Transverse colon (tissue), 4 donors: ENCODE measurements at regions not wholly inside any gene's neighbourhood (a gene's known extent, or its start where the extent isn't known, plus 50 kb on each side); places are given as distances from the start of the nearest gene placed in this dataset.

Source experiments
- DNase-seq: peaks from one replicate; pipeline ENCODE4 v3.0.0-alpha.2; 2019
- H3K27ac ChIP-seq, 4 donors: fragments of 200-600 bp; sonication (generic); 2 replicates each; pipeline ENCODE4 v1.5.1; 2016 to 2018; ENCODE audit warnings: inconsistent platforms in 4 of 4
- H3K27me3 ChIP-seq: fragments of 200-600 bp; sonication (generic); 2 replicates; pipeline ENCODE4 v1.5.1; 2017; ENCODE audit warnings: inconsistent platforms
- H3K36me3 ChIP-seq, 4 donors: fragments of 200-600 bp; sonication (generic); 2 replicates each; pipeline ENCODE4 v1.5.1; 2017 to 2019; ENCODE audit warnings: inconsistent platforms in 4 of 4
- H3K4me1 ChIP-seq, 4 donors: fragments of 200-600 bp; sonication (generic); 2 replicates each; pipeline ENCODE4 v1.5.1; 2017 to 2020; ENCODE audit warnings: inconsistent platforms in 4 of 4
- H3K4me3 ChIP-seq, 4 donors: fragments of 200-600 bp; sonication (generic); 1 replicate in 1 of 4; 2 replicates in 3 of 4; pipeline versions ENCODE4 v1.5.1 to v1.6.1; 2017 to 2019; ENCODE audit warnings: inconsistent platforms in 4 of 4
- H3K9me3 ChIP-seq, 2 donors: fragments of 200-600 bp; sonication (generic); 2 replicates each; pipeline ENCODE4 v1.5.1; 2017 to 2019; ENCODE audit warnings: inconsistent platforms in 2 of 2
- EP300 ChIP-seq: sonication (generic); formaldehyde crosslinking; IDR thresholded peaks from one replicate; pipeline ENCODE4 v1.6.1; 2017; ENCODE audit warnings: antibody characterized with exemption, low read depth
- POLR2A ChIP-seq: fragments of 450-650 bp; IDR thresholded peaks from one replicate; pipeline ENCODE4 v1.6.1; 2016; ENCODE audit warnings: antibody characterized with exemption, mild to moderate bottlenecking, moderate library complexity
- POLR2AphosphoS5 ChIP-seq, 3 donors: sonication (generic); formaldehyde crosslinking; IDR thresholded peaks; one replicate each; pipeline ENCODE4 v1.6.1; 2016; ENCODE audit warnings: antibody characterized with exemption in 3 of 3
- WGBS, 2 donors: methylation state at CpG; one replicate each; pipeline ENCODE4 v1.1.5; 2018; ENCODE audit warnings: low coverage in 1 of 2; 5-methylcytosine and 5-hydroxymethylcytosine counted together
- in situ Hi-C, 4 donors: fragments of 200-750 bp; cut with MboI; loops; one replicate each; pipeline versions ENCODE4 v1.15.0 to v1.15.1; 2017; ENCODE audit warnings: low sequenced_read_pairs in 3 of 4, low pct_ligation_motif_present in 1 of 4, low pct_unique_long_range_greater_than_20kb in 1 of 4
- intact Hi-C: fragments of 100-400 bp; cut with DNase I; formaldehyde crosslinking; loops from one replicate; pipeline ENCODE4 v1.15.1; 2023; ENCODE audit warnings: low total_unique reads
- TF ChIP-seq, protein P1 (sequence below), 5 experiments: fragments of 200-600 bp in 3 of 5; fragments of 450-650 bp in 2 of 5; sonication (generic) in 3 of 5; IDR thresholded peaks; 1 replicate in 2 of 5; 2 replicates in 3 of 5; pipeline ENCODE4 v1.5.1; 2016 to 2017; ENCODE audit warnings: antibody characterized with exemption in 5 of 5, inconsistent platforms in 3 of 5, mild to moderate bottlenecking in 2 of 5, moderate library complexity in 1 of 5

DNA sequence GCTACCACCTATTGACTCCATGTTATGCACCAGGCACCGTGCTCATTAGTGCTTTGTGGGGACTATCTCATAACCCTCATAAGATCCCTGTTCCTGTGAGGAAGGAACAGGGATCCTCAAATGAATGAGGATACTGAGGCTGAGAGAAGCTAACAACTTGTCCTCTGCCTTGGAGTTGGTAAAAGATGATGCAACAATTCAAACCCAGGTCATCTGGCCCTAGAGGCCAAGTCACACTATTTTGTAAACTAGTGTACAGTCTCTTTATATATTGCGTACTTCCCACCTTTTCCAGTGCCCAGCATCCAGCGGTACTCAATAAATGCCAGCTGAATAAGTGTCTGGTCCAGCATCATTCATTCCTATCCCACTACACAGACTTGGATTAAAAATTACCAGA is 92.6 kb downstream of the RCN1 start:
- WGBS, 2 donors: 98 to 100% methylated on average over 2 to 3 of the region's 3 CpGs
- in situ Hi-C loops (loop anchor here in 1 of 4 donors (25.0 kb wide), 1 partner anchor 946 kb away; no protein-coding TSS in a partner anchor), intact Hi-C loops (no loop called here)
- TF ChIP-seq, protein P1, sequence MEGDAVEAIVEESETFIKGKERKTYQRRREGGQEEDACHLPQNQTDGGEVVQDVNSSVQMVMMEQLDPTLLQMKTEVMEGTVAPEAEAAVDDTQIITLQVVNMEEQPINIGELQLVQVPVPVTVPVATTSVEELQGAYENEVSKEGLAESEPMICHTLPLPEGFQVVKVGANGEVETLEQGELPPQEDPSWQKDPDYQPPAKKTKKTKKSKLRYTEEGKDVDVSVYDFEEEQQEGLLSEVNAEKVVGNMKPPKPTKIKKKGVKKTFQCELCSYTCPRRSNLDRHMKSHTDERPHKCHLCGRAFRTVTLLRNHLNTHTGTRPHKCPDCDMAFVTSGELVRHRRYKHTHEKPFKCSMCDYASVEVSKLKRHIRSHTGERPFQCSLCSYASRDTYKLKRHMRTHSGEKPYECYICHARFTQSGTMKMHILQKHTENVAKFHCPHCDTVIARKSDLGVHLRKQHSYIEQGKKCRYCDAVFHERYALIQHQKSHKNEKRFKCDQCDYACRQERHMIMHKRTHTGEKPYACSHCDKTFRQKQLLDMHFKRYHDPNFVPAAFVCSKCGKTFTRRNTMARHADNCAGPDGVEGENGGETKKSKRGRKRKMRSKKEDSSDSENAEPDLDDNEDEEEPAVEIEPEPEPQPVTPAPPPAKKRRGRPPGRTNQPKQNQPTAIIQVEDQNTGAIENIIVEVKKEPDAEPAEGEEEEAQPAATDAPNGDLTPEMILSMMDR (IDR thresholded peaks at IDR 0.05): no peak
- TF ChIP-seq EP300 (no peak), POLR2AphosphoS5 (IDR thresholded peaks at IDR 0.05) (no peak), POLR2A (no peak)
- no peaks in the 10 kb centered on the region for H3K4me1 ChIP-seq
- DNase-seq: no peak
- H3K9me3 ChIP-seq: no peaks in the 10 kb centered on the region
- H3K27ac ChIP-seq: no peak overlapping the region
- H3K36me3 ChIP-seq: no peaks in the 10 kb centered on the region
- H3K4me3 ChIP-seq: no peak overlapping the region
- no peaks in the 10 kb centered on the region for H3K27me3 ChIP-seq

DNA sequence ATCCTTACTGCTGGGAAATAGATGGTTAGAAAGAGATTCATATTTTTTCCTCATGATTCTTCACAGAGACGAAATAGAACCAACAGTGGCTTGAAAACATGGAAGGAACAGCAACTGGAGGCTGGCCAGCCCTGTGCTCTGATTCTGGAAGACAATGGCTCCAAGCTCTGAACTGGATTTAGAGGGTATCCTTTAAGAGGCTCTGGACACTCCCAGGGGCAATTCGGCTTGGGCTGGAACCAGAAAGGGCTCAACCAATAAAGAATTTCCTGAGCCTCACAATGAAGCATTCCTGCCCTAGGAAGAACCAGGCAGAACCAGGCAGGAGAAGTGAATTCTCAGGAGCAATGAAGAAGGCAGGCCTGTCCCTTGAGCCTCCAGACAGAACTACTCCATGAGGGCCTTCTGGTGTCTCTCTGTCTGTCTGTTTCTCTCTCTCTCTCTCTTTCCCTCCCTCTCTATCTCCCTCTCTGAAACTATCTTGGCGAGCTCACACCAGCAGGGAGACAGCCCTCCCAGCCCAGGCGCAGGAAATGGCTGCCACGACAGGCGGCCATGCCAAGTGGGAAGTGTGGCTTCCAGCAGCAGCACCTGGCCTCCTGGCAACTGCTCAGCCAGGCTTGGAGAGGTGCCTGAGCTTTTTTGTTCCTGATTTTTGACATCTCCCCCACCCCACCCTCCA is 93.3 kb downstream of the RCN1 start:
- H3K36me3 ChIP-seq: no peaks in the 10 kb centered on the region
- no peaks in the 10 kb centered on the region for H3K4me1 ChIP-seq
- H3K4me3 ChIP-seq: no peak overlapping the region
- H3K27me3 ChIP-seq: no peaks in the 10 kb centered on the region
- no peak overlapping the region for H3K27ac ChIP-seq
- TF ChIP-seq EP300 (no peak), POLR2AphosphoS5 (IDR thresholded peaks at IDR 0.05) (no peak), POLR2A (no peak)
- TF ChIP-seq, protein P1 (IDR thresholded peaks at IDR 0.05): no peak
- no peaks in the 10 kb centered on the region for H3K9me3 ChIP-seq
- intact Hi-C loops (no loop called here), in situ Hi-C loops (loop anchor here in 1 of 4 donors (25.0 kb wide), 1 partner anchor 947 kb away; no protein-coding TSS in a partner anchor)
- no peak for DNase-seq
- 60 to 61% methylated on average over 4 to 6 of the region's 6 CpGs for WGBS, 2 donors

DNA sequence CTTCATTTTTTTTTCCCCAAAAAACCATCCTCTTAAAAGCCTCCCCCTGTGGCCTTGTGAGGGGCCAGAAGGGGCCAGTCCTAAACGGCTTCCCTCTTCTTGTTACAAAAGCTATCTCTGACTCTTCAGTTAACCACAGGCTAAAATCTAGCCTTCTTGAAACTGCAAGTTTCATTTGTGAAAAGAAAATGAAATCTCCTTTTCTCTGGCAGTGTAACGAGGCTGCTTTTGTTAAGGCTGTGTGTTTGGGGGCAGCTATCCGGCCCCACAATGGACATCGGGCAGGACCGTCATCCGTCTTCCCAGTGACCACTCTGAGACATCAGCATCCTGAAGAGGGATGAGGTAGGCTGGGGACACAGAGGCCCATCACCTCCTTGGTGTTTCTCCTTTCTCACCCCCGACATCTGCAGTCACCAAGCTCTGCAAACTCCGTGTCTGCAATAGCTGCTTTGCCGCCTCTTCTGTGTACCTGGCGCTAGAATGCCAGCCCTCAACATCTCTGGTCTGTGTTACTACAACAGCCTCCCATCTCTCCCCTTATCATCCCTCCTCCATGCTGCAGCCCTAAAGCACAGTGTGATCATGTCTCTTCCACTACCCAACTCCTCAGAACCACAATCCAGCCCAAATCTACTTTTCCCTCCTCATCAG is 94.0 kb downstream of the RCN1 start:
- in situ Hi-C loops: loop anchor here in 1 of 4 donors (25.0 kb wide), 1 partner anchor 948 kb away; no protein-coding TSS in a partner anchor
- H3K9me3 ChIP-seq: no peaks in the 10 kb centered on the region

DNA sequence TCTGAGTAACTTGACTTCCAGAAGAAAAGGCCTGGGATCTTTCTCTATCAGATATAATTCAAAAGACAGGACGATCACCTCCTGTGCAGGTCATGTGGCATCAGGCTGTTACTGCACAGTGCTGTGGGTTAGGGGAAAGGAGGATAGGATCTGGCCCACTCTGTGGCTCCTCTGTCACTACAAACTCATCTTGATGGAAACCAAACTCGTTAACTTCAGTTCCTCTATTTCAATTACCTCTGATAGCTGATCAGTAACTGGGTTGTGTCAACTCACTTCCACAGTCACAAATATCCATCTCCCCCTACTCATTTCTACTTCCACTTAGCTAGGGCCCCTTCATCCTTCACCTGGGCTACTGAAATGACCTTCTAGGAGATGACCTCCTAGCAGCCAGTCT is 95.2 kb downstream of the RCN1 start:
- intact Hi-C loops: no loop called here
- Histone ChIP-seq H3K27me3 (no peaks in the 10 kb centered on the region), H3K4me1 (no peaks in the 10 kb centered on the region), H3K4me3 (no peak overlapping the region), H3K9me3 (no peaks in the 10 kb centered on the region), H3K36me3 (no peaks in the 10 kb centered on the region), H3K27ac (no peak overlapping the region)
- in situ Hi-C loops: loop anchor here in 1 of 4 donors (25.0 kb wide), 1 partner anchor 949 kb away; no protein-coding TSS in a partner anchor
- WGBS, 2 donors: 77 to 100% methylated on average over 1 to 2 of the region's 2 CpGs
- DNase-seq: no peak
- TF ChIP-seq POLR2A: no peak
- TF ChIP-seq, protein P1 (IDR thresholded peaks at IDR 0.05): no peak
- TF ChIP-seq EP300: no peak
- no peak for TF ChIP-seq POLR2AphosphoS5 (IDR thresholded peaks at IDR 0.05)

More for the DNA sequence above, 94.0 kb downstream of the RCN1 start:
- no peak overlapping the region for H3K27ac ChIP-seq
- no peak overlapping the region for H3K4me3 ChIP-seq
- DNase-seq: no peak
- H3K4me1 ChIP-seq: no peaks in the 10 kb centered on the region
- intact Hi-C loops: no loop called here
- H3K36me3 ChIP-seq: no peaks in the 10 kb centered on the region
- WGBS, 2 donors: 82 to 91% methylated on average over 4 to 10 of the region's 10 CpGs
- TF ChIP-seq, protein P1 (IDR thresholded peaks at IDR 0.05): no peak
- TF ChIP-seq POLR2A: no peak
- TF ChIP-seq POLR2AphosphoS5 (IDR thresholded peaks at IDR 0.05): no peak
- no peak for TF ChIP-seq EP300
- H3K27me3 ChIP-seq: no peaks in the 10 kb centered on the region
